ENCODE measurements at regions not wholly inside any gene's neighbourhood (a gene's known extent, or its start where the extent isn't known, plus 50 kb on each side); places are given as distances from the start of the nearest gene placed in this dataset.
"Not testable (repeated sequence)": the region's sequence is repeated elsewhere in the genome, so short reads cannot be mapped to it uniquely, and the experiment has no call there.

GRCh38 chr3:198096015-198096414 is 136.0 kb downstream of the LMLN start:
- DNase-seq (ENCODE audit: low read depth), result no peak

- DNase-seq (ENCODE audit: low read depth), result no peak
Measured at GRCh38 chr3:198097048-198097447, 137.0 kb downstream of the LMLN start.

- DNase-seq (ENCODE audit: low read depth), result not testable (repeated sequence)
Measured at GRCh38 chr3:198098661-198099081, 138.7 kb downstream of the LMLN start.

- not testable (repeated sequence) for DNase-seq (ENCODE audit: low read depth)
Measured at GRCh38 chr3:198103070-198103469, 143.1 kb downstream of the LMLN start.

- DNase-seq (ENCODE audit: low read depth), result no peak
Measured at GRCh38 chr3:198106265-198106664, 146.2 kb downstream of the LMLN start.

GRCh38 chr3:198107840-198108734 is 148.1 kb downstream of the LMLN start:
- DNase-seq (ENCODE audit: low read depth), result no peak

GRCh38 chr3:198109883-198110282 is 149.9 kb downstream of the LMLN start:
- DNase-seq (ENCODE audit: low read depth), result no peak

GRCh38 chr3:198112031-198112430 is 152.0 kb downstream of the LMLN start:
- no peak for DNase-seq (ENCODE audit: low read depth)

GRCh38 chr3:198113206-198114053 is 153.4 kb downstream of the LMLN start:
- no peak for DNase-seq (ENCODE audit: low read depth)

GRCh38 chr3:198114516-198114915 is 154.5 kb downstream of the LMLN start:
- DNase-seq (ENCODE audit: low read depth), result not testable (repeated sequence)

- not testable (repeated sequence) for DNase-seq (ENCODE audit: low read depth)
Measured at GRCh38 chr3:198122184-198122583, 162.2 kb downstream of the LMLN start.

GRCh38 chr3:198137038-198137835 is 177.2 kb downstream of the LMLN start:
- not testable (repeated sequence) for DNase-seq (ENCODE audit: low read depth)

GRCh38 chr3:198138205-198138604 is 178.2 kb downstream of the LMLN start:
- DNase-seq (ENCODE audit: low read depth), result not testable (repeated sequence)

- DNase-seq (ENCODE audit: low read depth), result not testable (repeated sequence)
Measured at GRCh38 chr3:198139037-198139436, 179.0 kb downstream of the LMLN start.

- not testable (repeated sequence) for DNase-seq (ENCODE audit: low read depth)
Measured at GRCh38 chr3:198139513-198140167, 179.6 kb downstream of the LMLN start.

- not testable (repeated sequence) for DNase-seq (ENCODE audit: low read depth)
Measured at GRCh38 chr3:198143300-198144137, 183.5 kb downstream of the LMLN start.

- DNase-seq (ENCODE audit: low read depth), result not testable (repeated sequence)
Measured at GRCh38 chr3:198145231-198145784, 185.3 kb downstream of the LMLN start.

- not testable (repeated sequence) for DNase-seq (ENCODE audit: low read depth)
Measured at GRCh38 chr3:198146070-198146469, 186.1 kb downstream of the LMLN start.

GRCh38 chr3:198146559-198147164 is 186.6 kb downstream of the LMLN start:
- DNase-seq (ENCODE audit: low read depth), result not testable (repeated sequence)

GRCh38 chr3:198147213-198147612 is 187.2 kb downstream of the LMLN start:
- DNase-seq (ENCODE audit: low read depth), result not testable (repeated sequence)
